Mesenchymal stem cell (in vitro differentiated cells and primary cell): ENCODE measurements at regions not wholly inside any gene's neighbourhood (a gene's known extent, or its start where the extent isn't known, plus 50 kb on each side); places are given as distances from the start of the nearest gene placed in this dataset.

Experiments used
- DNase-seq: peaks from one replicate; pipeline ENCODE4 v3.0.0-alpha.2; 2013
- H2AFZ ChIP-seq: one replicate; pipeline ENCODE4 v1.6.1; 2013; ENCODE audit warnings: low read depth, mild to moderate bottlenecking, control low read depth, inconsistent platforms, low read length, moderate library complexity
- H2AK5ac ChIP-seq: 2 replicates; pipeline ENCODE4 v1.6.1; 2013; ENCODE audit warnings: low read length, moderate library complexity, mild to moderate bottlenecking, inconsistent platforms; ENCODE audit not compliant: severe bottlenecking
- H2BK120ac ChIP-seq: one replicate; pipeline ENCODE4 v1.6.1; 2013; ENCODE audit warnings: low read depth, mild to moderate bottlenecking, inconsistent platforms, low read length, moderate library complexity
- H2BK12ac ChIP-seq, 2 experiments: one replicate each; pipeline ENCODE4 v1.6.1; 2013; ENCODE audit warnings: inconsistent platforms in 2 of 2, low read length in 2 of 2, mild to moderate bottlenecking in 2 of 2, moderate library complexity in 2 of 2, control low read depth in 1 of 2
- H2BK15ac ChIP-seq: one replicate; pipeline ENCODE4 v1.6.1; 2013; ENCODE audit warnings: mild to moderate bottlenecking, low read depth, inconsistent platforms; ENCODE audit not compliant: poor library complexity, severe bottlenecking
- H2BK5ac ChIP-seq: 2 replicates; pipeline ENCODE4 v1.6.1; 2013; ENCODE audit warnings: low read depth, mild to moderate bottlenecking, low read length, control low read depth, inconsistent platforms; ENCODE audit not compliant: poor library complexity, severe bottlenecking
- H3K14ac ChIP-seq, 2 experiments: one replicate each; pipeline ENCODE4 v1.6.1; 2013; ENCODE audit warnings: inconsistent platforms in 2 of 2, low read length in 2 of 2, control low read depth in 1 of 2, mild to moderate bottlenecking in 1 of 2, moderate library complexity in 1 of 2
- H3K18ac ChIP-seq, 2 experiments: one replicate each; pipeline ENCODE4 v1.6.1; 2013; ENCODE audit warnings: inconsistent platforms in 2 of 2, low read length in 2 of 2, control low read depth in 1 of 2, low read depth in 1 of 2, mild to moderate bottlenecking in 1 of 2
- H3K23ac ChIP-seq, 2 experiments: one replicate each; pipeline ENCODE4 v1.6.1; 2013; ENCODE audit warnings: inconsistent platforms in 2 of 2, low read length in 2 of 2, mild to moderate bottlenecking in 2 of 2, moderate library complexity in 2 of 2, control low read depth in 1 of 2
- H3K27ac ChIP-seq: 2 replicates; pipeline ENCODE4 v1.5.1; 2013; ENCODE audit warnings: mild to moderate bottlenecking, moderate library complexity, low read length, control low read depth, inconsistent platforms; ENCODE audit not compliant: poor library complexity, severe bottlenecking
- H3K27me3 ChIP-seq, 2 experiments: 2 replicates each; pipeline versions ENCODE4 v1.6.1 to v1.7.0; 2013; ENCODE audit warnings: low read length in 2 of 2, mild to moderate bottlenecking in 2 of 2, moderate library complexity in 2 of 2, control low read depth in 1 of 2, inconsistent platforms in 1 of 2; ENCODE audit not compliant: control insufficient read depth in 1 of 2, insufficient read depth in 1 of 2
- H3K36me3 ChIP-seq, 2 experiments: 2 replicates each; pipeline versions ENCODE4 v1.6.1 to v1.7.0; 2013; ENCODE audit warnings: low read length in 2 of 2, control low read depth in 1 of 2, inconsistent platforms in 1 of 2, low read depth in 1 of 2, mild to moderate bottlenecking in 1 of 2; ENCODE audit not compliant: insufficient read depth in 2 of 2, control insufficient read depth in 1 of 2
- H3K4ac ChIP-seq, 2 experiments: one replicate each; pipeline ENCODE4 v1.6.1; 2013; ENCODE audit warnings: inconsistent platforms in 2 of 2, low read length in 2 of 2, mild to moderate bottlenecking in 2 of 2, moderate library complexity in 2 of 2, control low read depth in 1 of 2, low read depth in 1 of 2
- H3K4me1 ChIP-seq: 2 replicates; pipeline ENCODE4 v1.6.1; 2013; ENCODE audit warnings: low read depth, low read length, control low read depth; ENCODE audit not compliant: control insufficient read depth, insufficient read depth
- H3K4me2 ChIP-seq: 2 replicates; pipeline ENCODE4 v1.6.1; 2013; ENCODE audit warnings: low read length, mild to moderate bottlenecking, inconsistent platforms; ENCODE audit not compliant: poor library complexity, severe bottlenecking
- H3K4me3 ChIP-seq, 2 experiments: 2 replicates each; pipeline versions ENCODE4 v1.5.1 to v1.7.0; 2013; ENCODE audit warnings: low read length in 2 of 2, mild to moderate bottlenecking in 2 of 2, control low read depth in 1 of 2, low read depth in 1 of 2; ENCODE audit not compliant: insufficient read depth in 1 of 2
- H3K79me1 ChIP-seq: replicated peaks from 2 replicates; pipeline ENCODE4 v1.6.1; 2013; ENCODE audit warnings: mild to moderate bottlenecking, control low read depth, low read length, inconsistent platforms; ENCODE audit not compliant: poor library complexity, severe bottlenecking
- H3K9ac ChIP-seq: 2 replicates; pipeline ENCODE4 v1.7.0; 2013; ENCODE audit warnings: mild to moderate bottlenecking, low read length, moderate library complexity
- H3K9me3 ChIP-seq: 2 replicates; pipeline ENCODE4 v1.7.0; 2013; ENCODE audit warnings: mild to moderate bottlenecking, low read length; ENCODE audit not compliant: control insufficient read depth
- H4K8ac ChIP-seq: one replicate; pipeline ENCODE4 v1.6.1; 2013; ENCODE audit warnings: inconsistent platforms, mild to moderate bottlenecking, low read length, moderate library complexity
- H4K91ac ChIP-seq: one replicate; pipeline ENCODE4 v1.6.1; 2013; ENCODE audit warnings: mild to moderate bottlenecking, low read length, inconsistent platforms
- WGBS: methylation state at CpG from one replicate; pipeline ENCODE4 v1.1.7; 2013; ENCODE audit warnings: mixed read lengths; 5-methylcytosine and 5-hydroxymethylcytosine counted together

DNA sequence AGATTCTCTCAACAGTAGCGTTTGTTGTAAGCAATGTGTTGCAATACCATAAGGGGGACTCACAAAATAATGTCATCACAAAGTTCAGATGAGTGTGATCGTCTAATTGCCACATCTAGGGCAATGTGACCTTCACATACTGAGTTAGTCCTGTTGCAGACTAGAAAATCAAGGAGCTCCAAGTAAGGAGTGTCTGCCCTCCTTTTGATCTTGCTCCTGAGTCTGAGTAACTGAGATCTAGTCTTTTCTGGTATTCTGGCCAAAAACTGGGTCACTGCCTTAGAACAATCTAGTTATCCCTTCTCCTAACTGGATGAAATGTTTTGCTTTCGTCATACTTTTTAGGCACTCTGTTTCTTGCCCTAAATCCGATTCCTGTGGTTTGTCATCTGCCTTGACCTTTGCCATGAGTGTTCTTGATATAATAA is 712.1 kb downstream of the CDH11 start:
- Histone ChIP-seq H3K18ac (peak overlapping the region in 1 of 2 experiments; percentile 52), H3K4me2 (no peak overlapping the region), H2BK15ac (no peak overlapping the region), H3K9me3 (no peaks in the 10 kb centered on the region), H2BK5ac (no peak overlapping the region), H2AK5ac (no peak overlapping the region), H3K4me1 (peaks cover 1% of the 10 kb centered on the region), H2BK120ac (no peak overlapping the region), H3K36me3 (no peaks in the 10 kb centered on the region), H3K27ac (no peak overlapping the region), H3K27me3 (no peaks in the 10 kb centered on the region), H3K14ac (no peak overlapping the region), H3K23ac (no peak overlapping the region), H3K4me3 (no peak overlapping the region), H2BK12ac (peak overlapping the region in 1 of 2 experiments; percentile 52), H3K79me1 (no peaks in the 10 kb centered on the region), H4K8ac (no peak overlapping the region), H4K91ac (no peak overlapping the region), H2AFZ (no peak overlapping the region), H3K4ac (no peak overlapping the region), H3K9ac (peak overlapping the region; percentile 29)
- WGBS, result 84% methylated on average over 4 of the region's 4 CpGs
- peak; percentile 32 for DNase-seq

DNA sequence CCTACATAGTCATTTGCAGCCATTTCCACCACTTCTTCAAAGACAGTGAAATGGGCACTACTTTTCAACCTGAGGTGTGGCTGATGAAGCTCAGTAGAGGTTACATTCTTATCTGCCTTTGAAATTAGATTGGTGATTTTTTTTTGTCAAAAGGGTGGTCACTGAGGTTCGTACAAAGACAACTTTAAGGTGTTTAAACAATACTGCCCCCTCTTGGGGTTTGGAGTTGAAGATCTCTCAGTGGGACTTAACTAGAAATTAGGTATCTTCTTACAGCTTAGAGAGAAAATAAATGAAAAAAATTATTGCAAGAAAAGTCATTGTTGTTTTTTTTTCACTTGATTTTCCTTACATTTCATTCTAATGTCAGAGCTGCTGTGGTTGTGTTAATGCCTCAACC is 713.2 kb downstream of the CDH11 start:
- no peak overlapping the region for H2BK15ac ChIP-seq
- H3K14ac ChIP-seq, result no peak overlapping the region
- H3K36me3 ChIP-seq, result no peaks in the 10 kb centered on the region
- H4K8ac ChIP-seq, result no peak overlapping the region
- no peak overlapping the region for H3K27ac ChIP-seq
- WGBS, result 73% methylated on average over 1 of the region's 1 CpG
- no peak overlapping the region for H3K23ac ChIP-seq
- no peaks in the 10 kb centered on the region for H3K79me1 ChIP-seq
- no peak overlapping the region for H2AFZ ChIP-seq
- peak overlapping the region; percentile 29 for H3K9ac ChIP-seq
- no peak for DNase-seq
- H2BK12ac ChIP-seq, result no peak overlapping the region
- peak overlapping the region in 1 of 2 experiments; percentile 49 for H3K18ac ChIP-seq
- H3K4me2 ChIP-seq, result no peak overlapping the region
- H3K4ac ChIP-seq, result no peak overlapping the region
- no peak overlapping the region for H2BK5ac ChIP-seq
- peaks cover 1% of the 10 kb centered on the region for H3K4me1 ChIP-seq
- H3K9me3 ChIP-seq, result no peaks in the 10 kb centered on the region
- H3K27me3 ChIP-seq, result no peaks in the 10 kb centered on the region
- H2AK5ac ChIP-seq, result no peak overlapping the region
- H3K4me3 ChIP-seq, result no peak overlapping the region
- no peak overlapping the region for H4K91ac ChIP-seq
- no peak overlapping the region for H2BK120ac ChIP-seq

DNA sequence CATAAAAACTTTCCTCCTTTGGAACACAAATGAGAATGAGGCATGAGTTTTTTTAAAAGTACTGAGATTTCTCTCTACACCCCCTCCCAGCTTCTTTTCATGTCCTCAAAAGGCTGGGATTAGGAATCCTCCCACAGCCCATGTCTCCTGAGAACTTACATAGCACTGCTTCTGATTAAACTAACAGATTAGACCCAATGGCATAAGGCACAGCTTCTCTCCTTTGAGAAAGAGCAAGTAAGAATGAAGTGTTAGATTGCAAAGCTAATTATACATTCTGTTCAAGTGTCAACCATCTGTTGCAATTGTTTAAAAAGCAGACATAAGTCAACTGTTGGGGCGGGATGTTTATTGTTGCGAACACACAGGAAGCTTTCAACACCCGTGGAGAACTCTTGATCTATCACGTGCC is 715.1 kb downstream of the CDH11 start:
- no peak overlapping the region for H2BK5ac ChIP-seq
- H3K4ac ChIP-seq, result no peak overlapping the region
- H3K4me2 ChIP-seq, result no peak overlapping the region
- H2AFZ ChIP-seq, result no peak overlapping the region
- H2AK5ac ChIP-seq, result no peak overlapping the region
- H2BK12ac ChIP-seq, result peak overlapping the region in 1 of 2 experiments; percentile 54
- no peak overlapping the region for H3K14ac ChIP-seq
- no peaks in the 10 kb centered on the region for H3K27me3 ChIP-seq
- H2BK15ac ChIP-seq, result no peak overlapping the region
- no peak overlapping the region for H2BK120ac ChIP-seq
- no peak overlapping the region for H3K27ac ChIP-seq
- WGBS, result 22% methylated on average over 4 of the region's 4 CpGs
- DNase-seq, result peak; percentile 48
- H3K36me3 ChIP-seq, result no peaks in the 10 kb centered on the region
- no peak overlapping the region for H4K91ac ChIP-seq
- H3K4me1 ChIP-seq, result no peaks in the 10 kb centered on the region
- H3K9ac ChIP-seq, result no peak overlapping the region
- no peak overlapping the region for H4K8ac ChIP-seq
- H3K9me3 ChIP-seq, result no peaks in the 10 kb centered on the region
- H3K23ac ChIP-seq, result no peak overlapping the region
- H3K79me1 ChIP-seq, result no peaks in the 10 kb centered on the region
- H3K18ac ChIP-seq, result peak overlapping the region in 1 of 2 experiments; percentile 75
- no peak overlapping the region for H3K4me3 ChIP-seq

DNA sequence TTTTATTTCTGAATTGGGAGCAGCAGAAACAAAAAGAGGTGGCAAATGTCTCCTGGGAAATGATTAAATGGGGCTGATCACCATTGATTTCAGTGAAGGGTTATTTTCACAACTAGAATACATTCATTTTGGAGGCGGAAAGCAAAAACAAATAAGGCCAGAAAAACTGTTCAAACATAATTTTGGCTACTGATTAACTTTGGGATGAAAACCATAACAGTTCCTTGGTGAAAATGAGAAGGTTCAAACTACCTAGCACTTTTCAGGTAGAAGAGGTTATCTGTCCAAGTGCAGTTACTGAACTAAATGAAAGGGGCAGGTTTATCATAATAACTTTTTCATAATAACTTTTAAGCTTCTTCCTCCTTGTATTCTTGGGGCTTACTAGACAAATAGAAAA is 718.5 kb downstream of the CDH11 start:
- Histone ChIP-seq H3K18ac (no peak overlapping the region), H3K4ac (no peak overlapping the region), H2BK12ac (no peak overlapping the region), H4K91ac (no peak overlapping the region), H2AFZ (no peak overlapping the region), H3K14ac (no peak overlapping the region), H2BK15ac (no peak overlapping the region), H3K27ac (no peak overlapping the region), H3K4me2 (no peak overlapping the region), H3K4me1 (no peaks in the 10 kb centered on the region), H2BK120ac (no peak overlapping the region), H3K9me3 (no peaks in the 10 kb centered on the region), H3K23ac (no peak overlapping the region), H2BK5ac (no peak overlapping the region), H4K8ac (no peak overlapping the region), H3K9ac (no peak overlapping the region), H2AK5ac (no peak overlapping the region), H3K79me1 (no peaks in the 10 kb centered on the region), H3K27me3 (no peaks in the 10 kb centered on the region), H3K4me3 (no peak overlapping the region), H3K36me3 (no peaks in the 10 kb centered on the region)
- WGBS, result no CpG with 5 or more reads among the region's 1 CpG
- DNase-seq, result no peak
